GM12874 (cell line): ENCODE measurements at regions not wholly inside any gene's neighbourhood (a gene's known extent, or its start where the extent isn't known, plus 50 kb on each side); places are given as distances from the start of the nearest gene placed in this dataset.

ENCODE experiments used
- TF ChIP-seq, protein P1 (sequence below): IDR thresholded peaks from 2 replicates; pipeline ENCODE4 v1.5.1; 2011; ENCODE audit warnings: low read depth, mild to moderate bottlenecking, control low read depth, low read length, moderate library complexity; ENCODE audit not compliant: insufficient read depth

DNA sequence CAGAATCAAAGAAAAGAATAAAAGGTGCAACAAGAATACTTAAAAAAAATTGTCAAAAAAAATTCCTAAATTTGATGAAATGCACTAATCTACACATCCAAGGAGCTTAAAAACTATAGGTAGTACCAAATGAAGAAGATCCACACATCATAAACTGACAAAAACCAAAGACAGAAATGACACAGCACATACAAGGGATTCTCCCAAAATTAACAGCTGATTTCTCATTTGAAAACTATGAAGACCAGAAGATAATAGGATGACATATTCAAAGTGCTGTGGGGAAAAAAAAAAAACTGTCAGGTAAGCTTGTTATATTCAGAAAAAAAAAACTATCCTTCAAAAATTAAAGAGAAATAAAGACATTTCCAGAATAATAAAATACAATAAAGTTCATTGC lies 618.2 kb downstream of the TNS3 start:
- TF ChIP-seq, protein P1, sequence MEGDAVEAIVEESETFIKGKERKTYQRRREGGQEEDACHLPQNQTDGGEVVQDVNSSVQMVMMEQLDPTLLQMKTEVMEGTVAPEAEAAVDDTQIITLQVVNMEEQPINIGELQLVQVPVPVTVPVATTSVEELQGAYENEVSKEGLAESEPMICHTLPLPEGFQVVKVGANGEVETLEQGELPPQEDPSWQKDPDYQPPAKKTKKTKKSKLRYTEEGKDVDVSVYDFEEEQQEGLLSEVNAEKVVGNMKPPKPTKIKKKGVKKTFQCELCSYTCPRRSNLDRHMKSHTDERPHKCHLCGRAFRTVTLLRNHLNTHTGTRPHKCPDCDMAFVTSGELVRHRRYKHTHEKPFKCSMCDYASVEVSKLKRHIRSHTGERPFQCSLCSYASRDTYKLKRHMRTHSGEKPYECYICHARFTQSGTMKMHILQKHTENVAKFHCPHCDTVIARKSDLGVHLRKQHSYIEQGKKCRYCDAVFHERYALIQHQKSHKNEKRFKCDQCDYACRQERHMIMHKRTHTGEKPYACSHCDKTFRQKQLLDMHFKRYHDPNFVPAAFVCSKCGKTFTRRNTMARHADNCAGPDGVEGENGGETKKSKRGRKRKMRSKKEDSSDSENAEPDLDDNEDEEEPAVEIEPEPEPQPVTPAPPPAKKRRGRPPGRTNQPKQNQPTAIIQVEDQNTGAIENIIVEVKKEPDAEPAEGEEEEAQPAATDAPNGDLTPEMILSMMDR = no peak

DNA sequence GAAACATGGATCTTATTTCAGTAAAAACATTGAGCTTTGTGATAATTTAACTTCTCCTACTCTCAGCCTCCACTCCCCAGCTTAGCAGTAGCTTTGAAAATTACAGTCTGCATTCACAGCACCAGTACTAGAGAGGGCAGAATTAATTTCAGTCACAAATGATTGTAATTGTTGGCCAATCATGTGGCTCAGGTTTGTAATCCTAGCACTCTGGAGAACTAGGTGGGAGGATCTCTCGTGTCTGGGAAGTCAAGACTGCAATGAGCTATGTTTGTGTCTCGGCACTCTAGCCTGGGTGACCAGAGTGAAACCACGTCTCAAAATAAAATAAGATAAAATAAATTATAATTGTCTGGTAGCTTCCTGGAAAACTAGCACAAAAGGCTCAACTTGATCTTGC lies 620.9 kb downstream of the TNS3 start:
- TF ChIP-seq, protein P1 = no peak

DNA sequence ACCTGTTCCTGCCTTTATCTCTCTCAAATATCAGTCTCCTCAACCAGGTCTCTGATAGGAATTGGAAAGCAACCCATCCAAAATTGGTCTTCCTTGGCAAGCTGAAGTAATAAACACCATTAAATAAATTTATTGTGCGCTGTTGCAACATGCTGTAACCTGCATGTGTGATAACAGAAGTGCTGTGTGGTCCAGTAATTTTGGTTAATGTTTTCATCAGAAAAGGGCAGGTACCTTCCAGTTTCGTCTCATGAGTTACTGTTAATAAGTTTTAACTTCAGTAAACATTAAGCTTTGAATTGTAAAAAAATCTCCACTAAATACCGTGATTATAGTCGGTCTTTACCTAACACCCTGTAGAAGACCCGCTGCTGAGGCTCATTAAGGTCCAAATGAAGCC lies 624.7 kb downstream of the TNS3 start:
- TF ChIP-seq, protein P1 = no peak

DNA sequence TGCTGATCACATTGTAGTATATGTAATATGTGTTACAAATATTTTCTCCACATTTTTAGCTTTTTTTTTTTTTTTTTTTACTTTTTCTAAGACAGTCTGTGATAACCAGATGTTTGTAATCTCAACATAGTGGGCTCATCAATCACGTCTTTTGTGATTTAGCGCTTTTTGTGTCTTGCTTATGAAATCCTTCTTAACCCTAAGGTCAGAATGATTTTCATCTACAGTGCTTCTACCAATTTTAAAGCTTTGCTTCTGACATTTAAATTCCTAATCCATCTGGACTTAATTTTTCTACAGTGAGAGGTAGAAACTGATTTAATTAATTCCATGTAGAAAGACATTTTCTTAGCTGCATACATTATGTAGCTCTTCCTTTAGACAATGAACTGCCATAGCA lies 626.4 kb downstream of the TNS3 start:
- TF ChIP-seq, protein P1 = no peak

DNA sequence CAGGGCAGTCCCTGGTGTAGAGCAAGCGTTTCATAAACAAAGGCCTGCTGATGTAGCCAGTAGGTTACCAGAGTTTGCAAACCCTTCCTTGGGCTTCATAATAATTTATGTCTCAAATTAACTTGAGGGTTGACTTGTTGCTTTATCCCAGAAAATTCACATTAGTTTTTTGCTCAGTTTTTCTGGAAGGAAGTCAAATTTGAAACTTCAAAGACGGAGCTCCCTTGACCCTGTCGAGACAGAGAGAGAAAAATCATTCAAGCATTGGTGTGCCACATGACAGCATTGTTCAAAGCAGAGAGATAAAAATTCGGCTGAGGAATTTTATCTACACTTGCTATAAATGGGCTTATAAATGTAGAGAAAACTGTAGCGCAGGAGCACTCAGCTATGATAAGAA lies 627.7 kb downstream of the TNS3 start:
- TF ChIP-seq, protein P1 = no peak

DNA sequence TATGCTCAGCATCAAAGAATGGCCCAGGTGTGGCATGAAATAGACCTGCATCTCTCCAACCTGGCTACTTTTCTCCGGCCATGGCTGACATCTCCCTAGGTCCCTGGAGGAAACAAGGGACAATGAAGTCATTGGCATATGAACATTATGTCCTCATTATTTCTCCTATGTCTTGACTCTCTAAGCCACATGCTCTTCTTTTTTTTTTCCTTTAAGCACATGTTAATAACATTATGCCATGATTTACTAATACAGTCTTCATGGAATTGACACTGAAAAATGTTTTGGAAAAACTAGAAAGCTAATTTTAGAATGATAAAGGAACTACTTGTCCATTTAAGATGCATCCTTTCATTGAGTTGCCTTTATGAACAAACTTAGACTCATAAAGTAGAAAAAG lies 628.9 kb downstream of the TNS3 start:
- TF ChIP-seq, protein P1 = no peak

DNA sequence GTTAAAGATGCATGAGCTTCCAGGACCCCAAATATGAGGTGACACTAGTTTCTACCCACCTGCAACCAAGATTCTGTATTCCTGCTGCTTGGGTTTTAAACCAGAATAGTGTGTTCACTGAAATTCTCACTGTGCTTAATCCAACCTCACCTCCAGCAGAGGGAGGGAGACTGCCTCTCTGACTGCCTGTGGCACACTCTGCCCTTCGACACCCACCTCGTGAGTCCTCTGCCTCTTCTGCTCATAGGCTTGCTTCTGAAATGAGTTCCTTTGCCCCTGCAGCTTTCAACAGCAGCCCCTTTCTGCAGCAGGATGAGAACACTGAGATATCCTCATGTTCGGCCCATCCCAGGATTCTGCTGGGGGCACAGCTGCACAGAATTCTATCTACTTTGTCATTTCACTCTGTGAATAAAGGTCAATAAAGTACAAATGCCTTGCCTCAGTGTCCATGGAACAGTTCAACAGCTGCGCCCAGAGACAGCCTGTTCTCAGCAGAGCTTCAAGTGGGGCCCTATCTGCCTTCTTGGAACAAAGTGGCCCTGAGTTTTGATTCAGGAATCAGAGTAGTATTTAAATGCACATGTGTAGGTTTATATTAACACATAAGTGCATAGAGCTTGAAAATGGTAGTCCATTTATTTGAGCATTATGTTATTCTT lies 632.5 kb downstream of the TNS3 start:
- TF ChIP-seq, protein P1 = no peak
